Body of pancreas (tissue), 4 donors: ENCODE measurements at regions not wholly inside any gene's neighbourhood (a gene's known extent, or its start where the extent isn't known, plus 50 kb on each side); places are given as distances from the start of the nearest gene placed in this dataset.

Source experiments
- POLR2A ChIP-seq, 3 donors: fragments of 450-650 bp; IDR thresholded peaks; one replicate each; pipeline ENCODE4 v1.6.1; 2016; ENCODE audit warnings: antibody characterized with exemption in 3 of 3, mild to moderate bottlenecking in 2 of 3
- TF ChIP-seq, protein P1 (sequence below), 7 experiments: fragments of 450-650 bp in 4 of 7; fragments of 200-600 bp in 3 of 7; sonication (generic) in 3 of 7; IDR thresholded peaks; one replicate each; pipeline ENCODE4 v1.5.1; 2016 to 2019; ENCODE audit warnings: antibody characterized with exemption in 7 of 7

DNA sequence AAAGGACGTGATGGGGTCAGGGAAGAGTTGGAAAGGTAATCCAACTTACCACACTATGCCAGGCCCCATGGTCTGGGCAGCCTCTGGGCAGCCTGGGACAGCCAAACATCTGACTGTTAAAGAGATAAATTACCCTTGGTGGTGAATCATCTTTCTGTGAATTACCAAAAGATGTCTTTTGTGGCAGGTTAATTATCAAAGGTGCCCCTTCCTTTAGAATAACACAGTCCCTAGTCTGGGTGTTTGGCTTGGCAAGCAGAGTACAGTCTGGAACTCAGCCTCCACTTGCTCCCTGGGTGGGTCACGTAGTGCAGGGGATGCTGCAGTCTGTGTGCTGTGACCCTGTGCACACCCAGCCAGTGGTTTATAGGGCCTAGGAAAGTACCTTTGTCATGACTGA is 113.1 kb downstream of the ZNF621 start:
- TF ChIP-seq, protein P1, sequence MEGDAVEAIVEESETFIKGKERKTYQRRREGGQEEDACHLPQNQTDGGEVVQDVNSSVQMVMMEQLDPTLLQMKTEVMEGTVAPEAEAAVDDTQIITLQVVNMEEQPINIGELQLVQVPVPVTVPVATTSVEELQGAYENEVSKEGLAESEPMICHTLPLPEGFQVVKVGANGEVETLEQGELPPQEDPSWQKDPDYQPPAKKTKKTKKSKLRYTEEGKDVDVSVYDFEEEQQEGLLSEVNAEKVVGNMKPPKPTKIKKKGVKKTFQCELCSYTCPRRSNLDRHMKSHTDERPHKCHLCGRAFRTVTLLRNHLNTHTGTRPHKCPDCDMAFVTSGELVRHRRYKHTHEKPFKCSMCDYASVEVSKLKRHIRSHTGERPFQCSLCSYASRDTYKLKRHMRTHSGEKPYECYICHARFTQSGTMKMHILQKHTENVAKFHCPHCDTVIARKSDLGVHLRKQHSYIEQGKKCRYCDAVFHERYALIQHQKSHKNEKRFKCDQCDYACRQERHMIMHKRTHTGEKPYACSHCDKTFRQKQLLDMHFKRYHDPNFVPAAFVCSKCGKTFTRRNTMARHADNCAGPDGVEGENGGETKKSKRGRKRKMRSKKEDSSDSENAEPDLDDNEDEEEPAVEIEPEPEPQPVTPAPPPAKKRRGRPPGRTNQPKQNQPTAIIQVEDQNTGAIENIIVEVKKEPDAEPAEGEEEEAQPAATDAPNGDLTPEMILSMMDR (IDR thresholded peaks at IDR 0.05): no peak
- no peak for TF ChIP-seq POLR2A (IDR thresholded peaks at IDR 0.05)
